Breast epithelium (tissue), 3 donors: ENCODE measurements at regions not wholly inside any gene's neighbourhood (a gene's known extent, or its start where the extent isn't known, plus 50 kb on each side); places are given as distances from the start of the nearest gene placed in this dataset.

Experiments used
- POLR2A ChIP-seq: fragments of 450-650 bp; IDR thresholded peaks from one replicate; pipeline ENCODE4 v1.6.1; 2016; ENCODE audit warnings: antibody characterized with exemption, mild to moderate bottlenecking, moderate library complexity
- POLR2AphosphoS5 ChIP-seq, 3 donors: sonication (generic); formaldehyde crosslinking; IDR thresholded peaks; one replicate each; pipeline ENCODE4 v1.6.1; 2017; ENCODE audit warnings: antibody characterized with exemption in 3 of 3
- TF ChIP-seq, protein P1 (sequence below), 3 donors: fragments of 450-650 bp; IDR thresholded peaks; one replicate each; pipeline ENCODE4 v1.5.1; 2016 to 2017; ENCODE audit warnings: antibody characterized with exemption in 3 of 3, mild to moderate bottlenecking in 3 of 3, moderate library complexity in 3 of 3

DNA sequence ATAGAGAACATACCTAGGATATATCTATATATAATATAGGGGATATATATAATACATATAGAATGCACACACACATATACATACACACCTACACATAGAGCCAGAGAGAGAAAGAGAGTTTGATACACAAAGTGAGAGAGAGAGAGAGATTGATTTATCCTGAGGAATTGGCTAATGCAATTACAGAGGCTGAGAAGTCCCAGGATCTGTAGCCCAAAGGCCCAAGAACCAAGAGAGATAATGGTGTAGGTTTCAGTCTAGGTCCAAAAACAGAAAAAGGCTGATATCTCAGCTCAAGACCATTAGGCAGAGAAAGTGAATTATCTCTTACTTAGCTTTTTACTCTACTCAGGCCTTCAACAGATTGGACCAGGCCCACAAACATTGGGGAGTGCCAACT lies 715.0 kb upstream of the LCORL start:
- TF ChIP-seq, protein P1, sequence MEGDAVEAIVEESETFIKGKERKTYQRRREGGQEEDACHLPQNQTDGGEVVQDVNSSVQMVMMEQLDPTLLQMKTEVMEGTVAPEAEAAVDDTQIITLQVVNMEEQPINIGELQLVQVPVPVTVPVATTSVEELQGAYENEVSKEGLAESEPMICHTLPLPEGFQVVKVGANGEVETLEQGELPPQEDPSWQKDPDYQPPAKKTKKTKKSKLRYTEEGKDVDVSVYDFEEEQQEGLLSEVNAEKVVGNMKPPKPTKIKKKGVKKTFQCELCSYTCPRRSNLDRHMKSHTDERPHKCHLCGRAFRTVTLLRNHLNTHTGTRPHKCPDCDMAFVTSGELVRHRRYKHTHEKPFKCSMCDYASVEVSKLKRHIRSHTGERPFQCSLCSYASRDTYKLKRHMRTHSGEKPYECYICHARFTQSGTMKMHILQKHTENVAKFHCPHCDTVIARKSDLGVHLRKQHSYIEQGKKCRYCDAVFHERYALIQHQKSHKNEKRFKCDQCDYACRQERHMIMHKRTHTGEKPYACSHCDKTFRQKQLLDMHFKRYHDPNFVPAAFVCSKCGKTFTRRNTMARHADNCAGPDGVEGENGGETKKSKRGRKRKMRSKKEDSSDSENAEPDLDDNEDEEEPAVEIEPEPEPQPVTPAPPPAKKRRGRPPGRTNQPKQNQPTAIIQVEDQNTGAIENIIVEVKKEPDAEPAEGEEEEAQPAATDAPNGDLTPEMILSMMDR (IDR thresholded peaks at IDR 0.05) = no peak
- TF ChIP-seq POLR2AphosphoS5 (IDR thresholded peaks at IDR 0.05) (no peak), POLR2A (no peak)
